ENCODE measurements at regions not wholly inside any gene's neighbourhood (a gene's known extent, or its start where the extent isn't known, plus 50 kb on each side); places are given as distances from the start of the nearest gene placed in this dataset.

DNA sequence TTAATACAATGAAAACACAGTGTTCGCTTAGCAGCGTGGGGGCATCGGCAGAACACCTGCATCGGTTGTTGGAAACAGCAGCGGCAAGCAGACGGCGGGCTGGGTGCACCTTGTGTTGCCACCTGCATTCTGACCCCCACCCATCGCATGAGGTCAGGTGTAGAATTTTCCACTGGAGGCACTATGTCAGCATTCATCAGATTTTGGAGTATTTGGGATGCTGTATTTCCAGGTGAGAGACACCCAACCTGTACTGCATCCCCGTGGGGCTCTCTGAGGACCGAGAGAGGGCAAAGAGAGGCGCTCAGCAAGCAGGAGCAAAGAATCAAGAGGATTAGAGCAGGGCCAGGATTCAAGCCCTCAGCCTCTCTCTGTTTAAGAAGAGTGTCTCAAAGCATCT is 116.4 kb upstream of the MGMT start:
- Histone ChIP-seq H3K27me3 (no peaks in the 10 kb centered on the region), H3K9me3 (peaks cover 13% of the 10 kb centered on the region), H3K36me3 (no peaks in the 10 kb centered on the region; the same call in 1 of the 2 replicates), H3K9ac (no peak overlapping the region), H3K27ac (no peak overlapping the region), H3K4me1 (no peaks in the 10 kb centered on the region), H4K20me1 (no peaks in the 10 kb centered on the region), H3K4me2 (no peak overlapping the region), H3K4me3 (no peak overlapping the region)
- TF ChIP-seq Cebpa-rat (IDR thresholded peaks at IDR 0.05) = no peak

GRCh38 chr10:129353101-129353500 is 113.9 kb upstream of the MGMT start:
- no peaks in the 10 kb centered on the region for H4K20me1 ChIP-seq
- no peak overlapping the region for H3K4me3 ChIP-seq
- TF ChIP-seq Cebpa-rat (IDR thresholded peaks at IDR 0.05) = no peak
- H3K4me2 ChIP-seq = no peak overlapping the region
- no peaks in the 10 kb centered on the region for H3K4me1 ChIP-seq
- no peaks in the 10 kb centered on the region for H3K27me3 ChIP-seq
- H3K36me3 ChIP-seq = no peaks in the 10 kb centered on the region; the same call in 1 of the 2 replicates
- H3K27ac ChIP-seq = no peak overlapping the region
- H3K9me3 ChIP-seq = peaks cover 24% of the 10 kb centered on the region
- no peak overlapping the region for H3K9ac ChIP-seq

DNA sequence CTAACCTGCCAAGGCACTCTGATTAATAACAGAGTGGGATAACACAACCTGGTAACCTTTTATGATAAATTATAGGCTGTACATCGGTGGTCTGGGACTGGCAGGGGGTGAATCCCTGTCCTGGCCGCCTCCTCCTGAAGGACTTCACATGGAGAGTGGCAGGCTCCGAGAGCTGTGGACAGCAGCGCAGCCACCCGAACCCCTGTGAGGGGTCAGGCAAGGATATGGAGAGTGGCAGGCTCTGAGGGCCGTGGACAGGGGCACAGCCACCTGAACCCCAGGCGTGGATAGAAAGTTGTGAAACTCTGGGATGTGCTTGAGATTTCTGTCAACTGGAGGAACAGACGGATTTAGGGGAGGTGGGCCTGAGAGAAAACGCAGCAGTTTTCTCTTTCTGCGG is 107.0 kb upstream of the MGMT start:
- Histone ChIP-seq H3K4me3 (no peak overlapping the region), H3K4me2 (no peak overlapping the region), H3K27me3 (no peaks in the 10 kb centered on the region), H3K4me1 (peaks cover 11% of the 10 kb centered on the region), H3K36me3 (no peaks in the 10 kb centered on the region; the same call in 1 of the 2 replicates), H3K9ac (no peak overlapping the region), H3K9me3 (peaks cover 18% of the 10 kb centered on the region), H3K27ac (no peak overlapping the region), H4K20me1 (no peaks in the 10 kb centered on the region)
- TF ChIP-seq Cebpa-rat (IDR thresholded peaks at IDR 0.05) = no peak

DNA sequence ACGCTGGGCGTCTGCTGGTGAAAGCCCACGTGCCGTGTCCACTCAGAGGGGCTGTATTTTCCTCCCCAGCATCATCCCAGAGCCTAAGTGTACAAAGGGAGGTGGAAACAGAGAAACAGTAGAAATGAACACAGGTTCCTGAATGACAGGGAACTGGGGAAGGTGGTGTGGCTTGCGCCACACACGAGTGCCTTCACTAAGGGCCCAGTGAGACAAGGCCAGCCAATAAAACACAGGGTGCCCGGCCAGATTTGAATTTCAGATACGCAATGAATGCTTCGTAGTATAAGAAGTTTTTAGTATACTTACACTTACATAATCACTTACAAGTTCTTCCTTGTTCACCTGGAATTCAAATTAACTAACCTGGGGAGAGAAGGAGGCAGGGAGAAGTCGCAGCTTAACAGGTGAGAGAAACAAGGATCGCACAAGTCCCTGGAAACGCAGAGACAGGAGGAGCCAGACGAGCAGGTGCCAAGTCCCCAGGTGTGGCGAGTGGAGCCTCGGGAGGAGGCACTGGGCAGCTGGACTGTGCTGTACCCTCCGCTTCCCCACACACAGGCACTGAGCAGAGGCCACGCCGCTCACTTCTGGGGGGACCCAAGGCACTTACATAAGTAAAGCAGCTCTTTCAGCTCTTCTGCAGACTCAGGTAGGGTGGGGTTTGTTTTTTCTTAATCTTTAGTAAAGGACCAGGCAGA is 105.2 kb upstream of the MGMT start:
- H3K27ac ChIP-seq = no peak overlapping the region
- H3K9ac ChIP-seq = no peak overlapping the region
- no peaks in the 10 kb centered on the region for H3K27me3 ChIP-seq
- no peak overlapping the region for H3K4me3 ChIP-seq
- TF ChIP-seq Cebpa-rat (IDR thresholded peaks at IDR 0.05) = no peak
- peaks cover 11% of the 10 kb centered on the region for H3K4me1 ChIP-seq
- H3K4me2 ChIP-seq = peak overlapping the region; percentile 18; the same call in 1 of the 2 replicates
- H4K20me1 ChIP-seq = no peaks in the 10 kb centered on the region
- H3K36me3 ChIP-seq = no peaks in the 10 kb centered on the region
- peaks cover 3% of the 10 kb centered on the region for H3K9me3 ChIP-seq

GRCh38 chr10:129364949-129365348 is 102.1 kb upstream of the MGMT start:
- no peak overlapping the region for H3K4me3 ChIP-seq
- H3K9ac ChIP-seq = no peak overlapping the region
- no peak for TF ChIP-seq Cebpa-rat (IDR thresholded peaks at IDR 0.05)
- H3K27me3 ChIP-seq = no peaks in the 10 kb centered on the region
- H3K36me3 ChIP-seq = no peaks in the 10 kb centered on the region
- H3K9me3 ChIP-seq = no peaks in the 10 kb centered on the region
- no peaks in the 10 kb centered on the region for H4K20me1 ChIP-seq
- no peak overlapping the region for H3K27ac ChIP-seq
- H3K4me1 ChIP-seq = peaks cover 11% of the 10 kb centered on the region
- H3K4me2 ChIP-seq = no peak overlapping the region

DNA sequence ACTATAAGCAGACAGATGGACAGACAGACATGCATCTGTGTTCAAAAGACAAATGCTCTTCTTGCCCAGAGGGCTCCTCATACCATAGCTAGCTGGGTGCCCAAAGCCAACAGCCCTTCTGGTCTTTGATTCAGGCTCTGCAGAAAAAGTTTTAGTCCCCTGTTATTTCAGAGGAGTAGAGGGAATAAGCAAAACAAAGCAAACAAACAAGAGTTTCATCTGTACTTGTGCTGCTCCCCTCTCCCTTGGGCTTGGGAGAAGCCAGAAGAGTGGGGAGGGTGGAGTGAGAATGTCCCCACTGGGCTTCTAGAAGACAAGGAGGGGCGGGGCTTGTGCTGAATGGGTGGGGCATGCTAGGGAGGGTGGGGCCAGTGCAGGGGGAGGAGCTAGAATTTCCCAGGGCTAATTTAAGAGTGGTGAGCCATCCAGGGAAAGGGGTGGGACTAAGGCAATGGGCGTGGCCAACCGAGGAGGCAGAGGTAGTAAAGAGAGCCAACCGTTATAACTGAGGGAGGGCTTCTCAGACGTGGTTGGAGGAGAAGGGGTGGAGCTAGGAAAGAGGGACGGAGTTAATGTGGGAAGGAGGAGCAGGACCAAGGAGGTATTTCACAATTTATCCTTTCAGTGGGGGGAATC is 101.2 kb upstream of the MGMT start:
- Histone ChIP-seq H3K4me3 (no peak overlapping the region), H3K9me3 (no peaks in the 10 kb centered on the region), H3K4me2 (no peak overlapping the region), H3K27me3 (no peaks in the 10 kb centered on the region; the same call in 1 of the 2 replicates), H3K9ac (no peak overlapping the region), H3K27ac (no peak overlapping the region), H3K4me1 (peaks cover 11% of the 10 kb centered on the region), H4K20me1 (no peaks in the 10 kb centered on the region), H3K36me3 (no peaks in the 10 kb centered on the region)
- TF ChIP-seq Cebpa-rat (IDR thresholded peaks at IDR 0.05) = no peak

DNA sequence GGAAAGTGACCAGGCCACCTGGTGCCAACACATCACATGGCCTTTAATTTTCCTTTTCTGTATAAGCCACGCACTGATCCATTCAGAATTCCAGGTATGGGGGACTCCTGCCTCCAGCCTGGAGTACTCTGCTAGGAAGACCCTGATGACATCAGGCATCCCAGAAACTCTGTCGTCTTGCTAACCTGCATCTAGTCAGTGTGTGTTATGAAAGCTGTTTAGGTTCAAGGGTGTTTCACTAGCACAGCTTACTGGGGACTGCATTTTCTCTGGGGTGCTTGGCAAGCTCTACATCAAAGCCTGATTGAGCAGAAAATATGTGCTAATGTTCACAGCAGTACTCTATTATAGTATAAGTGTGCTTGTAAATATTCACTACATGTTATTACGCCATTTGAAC is 100.6 kb upstream of the MGMT start:
- TF ChIP-seq Cebpa-rat (IDR thresholded peaks at IDR 0.05) = no peak
- Histone ChIP-seq H3K4me1 (peaks cover 11% of the 10 kb centered on the region), H4K20me1 (no peaks in the 10 kb centered on the region), H3K27ac (no peak overlapping the region), H3K9me3 (no peaks in the 10 kb centered on the region), H3K9ac (no peak overlapping the region), H3K4me3 (no peak overlapping the region), H3K36me3 (no peaks in the 10 kb centered on the region), H3K27me3 (peaks cover 5% of the 10 kb centered on the region), H3K4me2 (no peak overlapping the region)

GRCh38 chr10:129369566-129369965 is 97.5 kb upstream of the MGMT start:
- Histone ChIP-seq H3K4me3 (no peak overlapping the region), H3K27ac (no peak overlapping the region), H3K36me3 (no peaks in the 10 kb centered on the region), H3K9ac (no peak overlapping the region), H3K4me2 (no peak overlapping the region), H3K9me3 (no peaks in the 10 kb centered on the region), H3K4me1 (peaks cover 6% of the 10 kb centered on the region; the same call in 1 of the 2 replicates), H3K27me3 (peaks cover 20% of the 10 kb centered on the region), H4K20me1 (no peaks in the 10 kb centered on the region)
- no peak for TF ChIP-seq Cebpa-rat (IDR thresholded peaks at IDR 0.05)

- no peaks in the 10 kb centered on the region for H3K9me3 ChIP-seq
These were observed 95.5 kb upstream of the MGMT start for GRCh38 chr10:129371541-129371940.

DNA sequence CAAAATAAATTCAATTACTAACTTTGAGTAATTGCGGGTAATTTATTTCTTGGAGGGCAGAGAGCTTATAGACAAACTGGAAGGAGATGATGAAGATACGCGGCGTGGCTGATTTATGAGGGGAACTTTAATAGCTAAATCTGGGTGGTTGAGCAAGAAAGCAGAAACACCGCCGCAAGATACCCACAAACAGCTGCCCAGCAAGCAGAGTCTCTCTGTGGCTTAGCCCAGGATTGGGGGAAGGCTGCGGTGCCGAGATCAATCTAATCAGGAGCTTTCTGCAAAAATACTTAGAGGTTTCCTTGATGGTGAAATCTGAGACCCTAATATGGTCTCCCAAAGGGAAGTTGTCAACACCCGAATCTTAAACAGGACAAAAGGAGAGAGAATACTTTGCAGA is 94.9 kb upstream of the MGMT start:
- Histone ChIP-seq H3K36me3 (no peaks in the 10 kb centered on the region), H3K4me3 (no peak overlapping the region), H3K9ac (no peak overlapping the region), H3K9me3 (no peaks in the 10 kb centered on the region), H3K27ac (no peak overlapping the region), H3K4me1 (peaks cover 6% of the 10 kb centered on the region; the same call in 1 of the 2 replicates), H3K27me3 (peaks cover 20% of the 10 kb centered on the region), H3K4me2 (peak overlapping the region; percentile 17; the same call in 1 of the 2 replicates), H4K20me1 (no peaks in the 10 kb centered on the region)
- no peak for TF ChIP-seq Cebpa-rat (IDR thresholded peaks at IDR 0.05)

More at GRCh38 chr10:129371541-129371940, 95.5 kb upstream of the MGMT start:
- H3K4me1 ChIP-seq = peaks cover 6% of the 10 kb centered on the region; the same call in 1 of the 2 replicates
- H3K27ac ChIP-seq = no peak overlapping the region
- no peak for TF ChIP-seq Cebpa-rat (IDR thresholded peaks at IDR 0.05)
- H3K36me3 ChIP-seq = no peaks in the 10 kb centered on the region
- H3K4me2 ChIP-seq = no peak overlapping the region
- H3K27me3 ChIP-seq = peaks cover 20% of the 10 kb centered on the region
- H4K20me1 ChIP-seq = no peaks in the 10 kb centered on the region
- no peak overlapping the region for H3K4me3 ChIP-seq
- no peak overlapping the region for H3K9ac ChIP-seq
